ENCODE measurements at regions not wholly inside any gene's neighbourhood (a gene's known extent, or its start where the extent isn't known, plus 50 kb on each side); places are given as distances from the start of the nearest gene placed in this dataset.

DNA sequence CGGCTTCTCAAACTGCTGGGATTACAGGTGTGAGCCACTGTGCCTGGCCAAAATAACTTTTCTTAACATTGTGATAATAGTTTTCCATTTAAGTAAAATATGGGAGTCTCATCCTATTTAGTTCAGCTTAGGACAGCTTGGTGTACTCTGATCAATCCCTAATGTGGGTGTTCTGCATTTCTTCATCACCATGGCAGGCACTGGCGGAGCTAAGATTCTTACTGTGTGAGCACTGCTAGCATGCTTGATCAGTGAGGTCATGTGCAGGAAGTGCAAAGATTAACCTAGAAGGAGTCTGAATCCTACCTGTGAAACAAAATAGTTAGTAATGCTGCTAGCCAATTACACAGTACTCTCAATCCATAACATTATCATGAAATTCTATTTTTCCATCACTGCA, 1684.2 kb upstream of the SLC10A2 start:
- no peaks in the 10 kb centered on the region for H3K4me1 ChIP-seq (ENCODE audit: insufficient read depth, low read length)
- POLR2A ChIA-PET (ENCODE audit: unreplicated experiment) = no interaction called here

DNA sequence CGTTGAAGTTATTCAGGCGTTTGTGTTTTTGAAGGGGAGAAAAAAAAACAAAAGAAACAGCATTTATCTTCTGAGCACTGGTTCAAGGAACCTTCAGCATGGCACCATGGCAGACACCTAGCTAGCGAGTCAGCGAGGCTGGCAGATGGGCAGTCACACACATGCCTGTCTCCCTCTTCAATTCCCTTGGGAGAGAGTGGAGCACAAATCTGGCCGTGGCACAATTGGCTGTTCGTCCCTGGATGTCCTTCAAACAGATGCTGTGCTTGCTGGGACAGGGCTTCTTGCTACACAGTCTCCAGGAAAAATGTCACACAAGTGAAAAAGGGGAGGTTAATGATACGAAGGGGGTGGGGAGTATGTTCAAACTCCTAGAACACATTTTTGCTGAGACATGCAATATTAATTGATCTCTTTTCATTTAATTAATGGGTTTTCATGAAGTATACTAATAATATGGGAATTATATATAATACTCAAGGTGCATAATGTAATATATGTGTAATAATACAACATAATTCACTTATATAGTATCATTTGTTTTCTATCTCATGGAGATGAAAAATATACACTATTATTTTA, 1674.5 kb upstream of the SLC10A2 start:
- Histone ChIP-seq H3K4me3 (ENCODE audit: low read length) (no peak overlapping the region), H3K9me2 (replicated peaks; ENCODE audit: low read length) (no peaks in the 10 kb centered on the region), H3K4me2 (ENCODE audit: low read length) (no peak overlapping the region), H3K9ac (ENCODE audit: low read length) (no peak overlapping the region), H2AFZ (ENCODE audit: low read length) (no peak overlapping the region), H3K27ac (ENCODE audit: low read length) (no peak overlapping the region), H3K79me2 (ENCODE audit: low read length) (no peaks in the 10 kb centered on the region), H3K9me3 (ENCODE audit: low read length) (no peaks in the 10 kb centered on the region), H3K4me1 (ENCODE audit: insufficient read depth, low read length) (no peaks in the 10 kb centered on the region), H4K20me1 (ENCODE audit: low read length) (no peaks in the 10 kb centered on the region), H3K36me3 (ENCODE audit: low read depth, low read length) (no peaks in the 10 kb centered on the region), H3K27me3 (ENCODE audit: low read length) (no peaks in the 10 kb centered on the region), H3F3A (ENCODE audit: low read length, unreplicated experiment) (no peaks in the 10 kb centered on the region)
- intact Hi-C loops (cut with micrococcal nuclease) = no loop called here
- TF ChIP-seq EZH2phosphoT487 (IDR thresholded peaks at IDR 0.05; ENCODE audit: borderline replicate concordance, low read length) (no peak), EZH2 (IDR thresholded peaks at IDR 0.05; ENCODE audit: low read length, unreplicated experiment) (no peak)
- DNase-seq (no peak), ATAC-seq (no peak)
- CTCF ChIA-PET = no interaction called here
- POLR2A ChIA-PET (ENCODE audit: unreplicated experiment) = no interaction called here
- BruUV-seq (replicated peaks) = no TSS peak

More for the DNA sequence above, 1684.2 kb upstream of the SLC10A2 start:
- H3K79me2 ChIP-seq (ENCODE audit: low read length) = no peaks in the 10 kb centered on the region
- H3K9me2 ChIP-seq (replicated peaks; ENCODE audit: low read length) = no peaks in the 10 kb centered on the region
- no peak overlapping the region for H2AFZ ChIP-seq (ENCODE audit: low read length)
- no TSS peak for BruUV-seq (replicated peaks)
- no peak overlapping the region for H3K4me2 ChIP-seq (ENCODE audit: low read length)
- H3K36me3 ChIP-seq (ENCODE audit: low read depth, low read length) = no peaks in the 10 kb centered on the region
- TF ChIP-seq CTCF (conservative IDR thresholded peaks at IDR 0.05; ENCODE audit: low read depth, low read length) = no peak
- TF ChIP-seq EZH2 (IDR thresholded peaks at IDR 0.05; ENCODE audit: low read length, unreplicated experiment) = no peak
- no peak for TF ChIP-seq EZH2phosphoT487 (IDR thresholded peaks at IDR 0.05; ENCODE audit: borderline replicate concordance, low read length)
- no peaks in the 10 kb centered on the region for H3F3A ChIP-seq (ENCODE audit: low read length, unreplicated experiment)
- ATAC-seq (no peak), DNase-seq (peak; percentile 18)
- no peak overlapping the region for H3K27ac ChIP-seq (ENCODE audit: low read length)
- intact Hi-C loops (cut with micrococcal nuclease) = loop anchor here (10.0 kb wide), 1 partner anchor 346 kb away; no protein-coding TSS in a partner anchor
- CTCF ChIA-PET = no interaction called here
- no peak overlapping the region for H3K4me3 ChIP-seq (ENCODE audit: low read length)
- H3K9me3 ChIP-seq (ENCODE audit: low read length) = no peaks in the 10 kb centered on the region
- H3K27me3 ChIP-seq (ENCODE audit: low read length) = no peaks in the 10 kb centered on the region
- no peak overlapping the region for H3K9ac ChIP-seq (ENCODE audit: low read length)
- no peaks in the 10 kb centered on the region for H4K20me1 ChIP-seq (ENCODE audit: low read length)

DNA sequence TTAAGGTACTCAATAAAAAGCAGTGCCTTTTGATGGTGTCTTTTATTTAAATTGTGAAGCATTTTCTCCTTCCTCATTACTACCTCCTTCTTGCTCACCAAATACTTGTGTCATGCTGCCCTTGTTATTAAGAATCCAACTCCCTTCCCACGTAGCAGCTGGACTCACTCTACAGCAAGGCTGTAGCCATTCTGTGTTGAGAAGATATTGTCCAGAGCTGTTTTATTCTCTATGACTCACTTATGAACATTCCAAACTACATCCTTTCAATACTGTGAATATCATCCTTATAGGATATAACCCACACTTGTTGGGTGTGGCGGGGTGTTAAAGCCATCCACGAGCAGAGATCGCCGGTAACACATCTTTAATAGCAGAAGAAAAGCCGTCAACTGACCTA, 1671.5 kb upstream of the SLC10A2 start:
- CTCF ChIA-PET = no interaction called here
- H3K9me2 ChIP-seq (replicated peaks; ENCODE audit: low read length) = no peaks in the 10 kb centered on the region
- H3K79me2 ChIP-seq (ENCODE audit: low read length) = no peaks in the 10 kb centered on the region
- no peak overlapping the region for H3K9ac ChIP-seq (ENCODE audit: low read length)
- intact Hi-C loops (cut with micrococcal nuclease) = no loop called here
- no peaks in the 10 kb centered on the region for H3K4me1 ChIP-seq (ENCODE audit: insufficient read depth, low read length)
- DNase-seq (no peak), ATAC-seq (no peak)
- no TSS peak for BruUV-seq (replicated peaks)
- H4K20me1 ChIP-seq (ENCODE audit: low read length) = no peaks in the 10 kb centered on the region
- no peak overlapping the region for H3K27ac ChIP-seq (ENCODE audit: low read length)
- H3K9me3 ChIP-seq (ENCODE audit: low read length) = no peaks in the 10 kb centered on the region
- H3K36me3 ChIP-seq (ENCODE audit: low read depth, low read length) = no peaks in the 10 kb centered on the region
- H2AFZ ChIP-seq (ENCODE audit: low read length) = no peak overlapping the region
- no peaks in the 10 kb centered on the region for H3K27me3 ChIP-seq (ENCODE audit: low read length)
- TF ChIP-seq CTCF (conservative IDR thresholded peaks at IDR 0.05; ENCODE audit: low read depth, low read length) (no peak), EZH2phosphoT487 (IDR thresholded peaks at IDR 0.05; ENCODE audit: borderline replicate concordance, low read length) (no peak), EZH2 (IDR thresholded peaks at IDR 0.05; ENCODE audit: low read length, unreplicated experiment) (no peak)
- no peak overlapping the region for H3K4me3 ChIP-seq (ENCODE audit: low read length)
- H3K4me2 ChIP-seq (ENCODE audit: low read length) = no peak overlapping the region
- POLR2A ChIA-PET (ENCODE audit: unreplicated experiment) = no interaction called here
- H3F3A ChIP-seq (ENCODE audit: low read length, unreplicated experiment) = no peaks in the 10 kb centered on the region
